Right lobe of liver (tissue), 4 donors: ENCODE measurements at regions not wholly inside any gene's neighbourhood (a gene's known extent, or its start where the extent isn't known, plus 50 kb on each side); places are given as distances from the start of the nearest gene placed in this dataset.

Experiments
- POLR2A ChIP-seq: fragments of 450-650 bp; IDR thresholded peaks from one replicate; pipeline ENCODE4 v1.6.1; 2017; ENCODE audit warnings: antibody characterized with exemption, mild to moderate bottlenecking
- TF ChIP-seq, protein P1 (sequence below), 4 donors: fragments of 200-600 bp in 3 of 4; fragments of 450-650 bp in 1 of 4; IDR thresholded peaks; one replicate each; pipeline versions ENCODE4 v1.5.1 to v1.8.0; 2016 to 2022; ENCODE audit warnings: antibody characterized with exemption in 4 of 4, mild to moderate bottlenecking in 2 of 4
- donor health status: DM: no; HTN: no; CAD: no.
- donor health status: DM: no; HTN: no; CAD: no.
- donor health status: DM: no; HTN: yes; CAD: no.

GRCh38 chr14:35223927-35224326 lies 68.3 kb upstream of the PSMA6 start:
- TF ChIP-seq, protein P1, sequence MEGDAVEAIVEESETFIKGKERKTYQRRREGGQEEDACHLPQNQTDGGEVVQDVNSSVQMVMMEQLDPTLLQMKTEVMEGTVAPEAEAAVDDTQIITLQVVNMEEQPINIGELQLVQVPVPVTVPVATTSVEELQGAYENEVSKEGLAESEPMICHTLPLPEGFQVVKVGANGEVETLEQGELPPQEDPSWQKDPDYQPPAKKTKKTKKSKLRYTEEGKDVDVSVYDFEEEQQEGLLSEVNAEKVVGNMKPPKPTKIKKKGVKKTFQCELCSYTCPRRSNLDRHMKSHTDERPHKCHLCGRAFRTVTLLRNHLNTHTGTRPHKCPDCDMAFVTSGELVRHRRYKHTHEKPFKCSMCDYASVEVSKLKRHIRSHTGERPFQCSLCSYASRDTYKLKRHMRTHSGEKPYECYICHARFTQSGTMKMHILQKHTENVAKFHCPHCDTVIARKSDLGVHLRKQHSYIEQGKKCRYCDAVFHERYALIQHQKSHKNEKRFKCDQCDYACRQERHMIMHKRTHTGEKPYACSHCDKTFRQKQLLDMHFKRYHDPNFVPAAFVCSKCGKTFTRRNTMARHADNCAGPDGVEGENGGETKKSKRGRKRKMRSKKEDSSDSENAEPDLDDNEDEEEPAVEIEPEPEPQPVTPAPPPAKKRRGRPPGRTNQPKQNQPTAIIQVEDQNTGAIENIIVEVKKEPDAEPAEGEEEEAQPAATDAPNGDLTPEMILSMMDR (IDR thresholded peaks at IDR 0.05): no peak
- no peak for TF ChIP-seq POLR2A
